ENCODE measurements at regions not wholly inside any gene's neighbourhood (a gene's known extent, or its start where the extent isn't known, plus 50 kb on each side); places are given as distances from the start of the nearest gene placed in this dataset.

GRCh38 chr4:166415749-166416148 is 542.7 kb downstream of the TLL1 start:
- TF ChIP-seq POLR2A (IDR thresholded peaks at IDR 0.05; ENCODE audit: borderline replicate concordance, extremely low read depth, insufficient read depth, insufficient read length) (no peak), SP1 (IDR thresholded peaks at IDR 0.05; ENCODE audit: low read depth) (no peak), EGR1 (IDR thresholded peaks at IDR 0.05; ENCODE audit: low read depth) (no peak), CTCF (IDR thresholded peaks at IDR 0.05 in 2 of 3, conservative IDR thresholded peaks at IDR 0.05 in 1 of 3; ENCODE audit: borderline replicate concordance in 1 of 3, insufficient read depth in 1 of 3, low read depth in 2 of 3, low read length in 2 of 3) (no peak), EZH2 (IDR thresholded peaks at IDR 0.05) (no peak), JUND (IDR thresholded peaks at IDR 0.05) (no peak), REST (IDR thresholded peaks at IDR 0.05; ENCODE audit: low read depth) (no peak), SRF (IDR thresholded peaks at IDR 0.05; ENCODE audit: low read depth) (no peak), EZH2phosphoT487 (IDR thresholded peaks at IDR 0.05; ENCODE audit: borderline replicate concordance) (no peak), FOSL1 (IDR thresholded peaks at IDR 0.05; ENCODE audit: low read depth) (no peak), SIN3A (IDR thresholded peaks at IDR 0.05; ENCODE audit: low read depth) (no peak)

Measured in HCT116 (cell line).